CD4-positive, alpha-beta T cell (primary cell): ENCODE measurements at regions not wholly inside any gene's neighbourhood (a gene's known extent, or its start where the extent isn't known, plus 50 kb on each side); places are given as distances from the start of the nearest gene placed in this dataset.

Source experiments
- ATAC-seq: fragments of 200-7000 bp; cut with Tn5 transposase; one replicate; pipeline ENCODE4 v1.10.0; 2022; ENCODE audit warnings: mild to moderate bottlenecking; ENCODE audit not compliant: poor library complexity
- CTCF ChIA-PET: fragments of 350-600 bp; sonication (Branson Sonifier 250); formaldehyde crosslinking; loops from one replicate; lab custom pipeline; 2021; ENCODE audit warnings: antibody characterized with exemption, inconsistent platforms; lab: Charles Lee
- POLR2A ChIA-PET: fragments of 350-600 bp; sonication (Branson Sonifier 250); formaldehyde crosslinking; loops from one replicate; lab custom pipeline; 2021; ENCODE audit warnings: antibody characterized with exemption, inconsistent platforms; lab: Charles Lee
- DNase-seq, 14 experiments: peaks; one replicate each; pipeline ENCODE4 v3.0.0-alpha.2; 2013 to 2020; ENCODE audit warnings: mixed read lengths in 2 of 14
- H3K27ac ChIP-seq, 2 donors: one replicate each; pipeline versions ENCODE4 v1.5.1 to v1.7.0; 2013; ENCODE audit warnings: low read length in 2 of 2, low read depth in 1 of 2, mild to moderate bottlenecking in 1 of 2
- H3K27me3 ChIP-seq, 2 experiments: 1 replicate in 1 of 2; 2 replicates in 1 of 2; pipeline versions ENCODE4 v1.6.1 to v1.7.0; 2013; ENCODE audit warnings: low read length in 2 of 2, control low read depth in 1 of 2, mild to moderate bottlenecking in 1 of 2, moderate library complexity in 1 of 2; ENCODE audit not compliant: insufficient read depth in 2 of 2, control insufficient read depth in 1 of 2
- H3K36me3 ChIP-seq: one replicate; pipeline ENCODE4 v1.6.1; 2013; ENCODE audit warnings: low read length, control low read depth; ENCODE audit not compliant: insufficient read depth
- H3K4me1 ChIP-seq: one replicate; pipeline ENCODE4 v1.6.1; 2013; ENCODE audit warnings: low read length, control low read depth; ENCODE audit not compliant: insufficient read depth
- H3K4me3 ChIP-seq: one replicate; pipeline ENCODE4 v1.5.1; 2013; ENCODE audit warnings: mild to moderate bottlenecking, low read length, moderate library complexity
- H3K9me3 ChIP-seq, 2 experiments: 1 replicate in 1 of 2; 2 replicates in 1 of 2; pipeline versions ENCODE4 v1.6.1 to v1.7.0; 2013; ENCODE audit warnings: low read length in 2 of 2, mild to moderate bottlenecking in 2 of 2, control low read depth in 1 of 2, moderate library complexity in 1 of 2; ENCODE audit not compliant: control insufficient read depth in 1 of 2, insufficient read depth in 1 of 2
- H3K27ac Mint-ChIP-seq: one replicate; pipeline ENCODE4 v1.8.0; 2020; ENCODE audit warnings: mixed read lengths
- H3K27me3 Mint-ChIP-seq: one replicate; pipeline ENCODE4 v1.8.0; 2021; ENCODE audit warnings: mixed read lengths
- H3K36me3 Mint-ChIP-seq: one replicate; pipeline ENCODE4 v1.8.0; 2021; ENCODE audit warnings: low read depth, mixed read lengths
- H3K4me1 Mint-ChIP-seq: one replicate; pipeline ENCODE4 v1.8.0; 2021; ENCODE audit warnings: low read depth, mixed read lengths
- H3K4me3 Mint-ChIP-seq: one replicate; pipeline ENCODE4 v1.8.0; 2020; ENCODE audit warnings: mild to moderate bottlenecking, mixed read lengths
- H3K9me3 Mint-ChIP-seq: one replicate; pipeline ENCODE4 v1.8.0; 2020; ENCODE audit warnings: mixed read lengths
- intact Hi-C, 2 experiments: fragments of 100-400 bp; cut with DNase I in 1 of 2; cut with micrococcal nuclease in 1 of 2; formaldehyde crosslinking; loops; one replicate each; pipeline versions ENCODE4 v1.15.1 to v1.9.0; 2023 to 2025; cut with DNase I, micrococcal nuclease
- TF ChIP-seq, protein P1 (sequence below): fragments of 200-600 bp; IDR thresholded peaks from one replicate; pipeline ENCODE4 v1.8.0; 2022; ENCODE audit warnings: antibody characterized with exemption, mild to moderate bottlenecking

DNA sequence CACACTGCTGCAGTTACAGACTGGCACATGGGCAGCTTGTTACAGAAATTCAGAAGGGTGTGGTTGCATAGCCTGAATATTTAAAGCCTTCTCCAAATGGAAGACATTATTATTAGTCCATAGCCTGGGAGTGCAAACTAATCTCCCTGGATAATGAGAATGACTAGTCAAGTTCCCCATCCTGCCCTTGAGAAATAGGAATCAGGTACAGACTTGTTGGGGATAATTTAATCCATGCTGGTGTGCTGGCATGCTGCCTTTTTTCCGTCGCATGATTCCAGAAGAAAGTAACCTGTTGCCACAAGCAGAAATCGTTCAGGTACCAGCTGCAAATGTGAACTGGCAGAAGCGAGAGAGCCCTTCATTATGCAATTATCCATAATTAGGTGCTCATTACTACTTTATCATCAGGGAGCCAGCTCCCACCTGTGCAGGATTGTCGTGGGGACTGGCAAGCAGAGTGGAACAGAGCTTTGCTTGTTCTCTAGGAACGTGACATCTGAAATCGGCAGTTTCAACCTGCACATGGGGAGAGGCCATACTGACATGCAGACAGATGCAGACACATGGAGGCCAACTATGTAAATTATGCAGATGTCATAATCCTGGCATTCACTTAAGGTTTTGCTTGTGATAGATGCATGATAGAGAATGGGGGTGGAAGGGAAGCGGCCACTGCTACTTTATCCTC, 419.4 kb downstream of the PMP22 start:
- Histone ChIP-seq H3K36me3 (no peaks in the 10 kb centered on the region), H3K27me3 (peaks cover 3 to 8% of the 10 kb centered on the region in 2 experiments), H3K4me1 (no peaks in the 10 kb centered on the region), H3K9me3 (peaks cover 3% of the 10 kb centered on the region in 2 experiments), H3K27ac (no peak overlapping the region), H3K4me3 (no peak overlapping the region)
- Mint-ChIP-seq H3K27me3 (peaks cover 31% of the 10 kb centered on the region), H3K4me1 (no peaks in the 10 kb centered on the region), H3K27ac (no peak overlapping the region), H3K4me3 (no peak overlapping the region), H3K36me3 (no peaks in the 10 kb centered on the region), H3K9me3 (no peaks in the 10 kb centered on the region)
- intact Hi-C loops = no loop called here
- TF ChIP-seq, protein P1, sequence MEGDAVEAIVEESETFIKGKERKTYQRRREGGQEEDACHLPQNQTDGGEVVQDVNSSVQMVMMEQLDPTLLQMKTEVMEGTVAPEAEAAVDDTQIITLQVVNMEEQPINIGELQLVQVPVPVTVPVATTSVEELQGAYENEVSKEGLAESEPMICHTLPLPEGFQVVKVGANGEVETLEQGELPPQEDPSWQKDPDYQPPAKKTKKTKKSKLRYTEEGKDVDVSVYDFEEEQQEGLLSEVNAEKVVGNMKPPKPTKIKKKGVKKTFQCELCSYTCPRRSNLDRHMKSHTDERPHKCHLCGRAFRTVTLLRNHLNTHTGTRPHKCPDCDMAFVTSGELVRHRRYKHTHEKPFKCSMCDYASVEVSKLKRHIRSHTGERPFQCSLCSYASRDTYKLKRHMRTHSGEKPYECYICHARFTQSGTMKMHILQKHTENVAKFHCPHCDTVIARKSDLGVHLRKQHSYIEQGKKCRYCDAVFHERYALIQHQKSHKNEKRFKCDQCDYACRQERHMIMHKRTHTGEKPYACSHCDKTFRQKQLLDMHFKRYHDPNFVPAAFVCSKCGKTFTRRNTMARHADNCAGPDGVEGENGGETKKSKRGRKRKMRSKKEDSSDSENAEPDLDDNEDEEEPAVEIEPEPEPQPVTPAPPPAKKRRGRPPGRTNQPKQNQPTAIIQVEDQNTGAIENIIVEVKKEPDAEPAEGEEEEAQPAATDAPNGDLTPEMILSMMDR = no peak
- POLR2A ChIA-PET = no interaction called here
- CTCF ChIA-PET = no interaction called here
- no peak for ATAC-seq
- DNase-seq = no peak

DNA sequence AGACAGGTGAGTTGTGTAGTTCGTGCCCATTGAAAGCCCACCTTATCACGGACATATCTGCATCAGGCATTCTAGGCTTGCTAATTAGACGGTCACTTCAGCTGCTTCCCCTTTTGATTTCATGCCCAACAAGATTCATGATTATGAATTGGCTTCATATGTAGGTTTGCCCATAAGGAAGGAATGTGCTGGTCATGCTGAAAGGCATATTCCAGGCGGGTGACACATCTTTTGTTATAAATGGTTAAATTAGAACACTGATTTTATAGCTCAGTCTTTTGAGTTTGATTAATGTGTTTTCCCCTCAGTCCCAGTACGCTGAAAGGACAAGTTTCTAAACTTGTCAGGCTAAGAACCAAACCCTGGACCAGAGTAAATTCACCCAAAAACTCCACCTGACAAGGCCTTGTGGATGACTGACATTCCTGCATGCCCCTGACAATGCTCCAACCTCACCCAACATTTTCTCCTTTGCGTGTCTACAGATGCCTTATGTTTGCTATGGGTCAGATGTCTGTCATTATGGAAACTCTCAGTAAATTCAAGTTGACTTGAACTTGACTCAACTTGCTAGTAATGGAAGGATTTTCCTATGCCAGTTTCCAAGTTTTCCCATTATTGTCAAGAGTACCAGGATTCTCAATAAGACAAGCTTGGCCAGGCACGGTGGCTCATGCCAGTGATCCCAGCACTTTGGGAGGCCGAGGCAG, 421.9 kb downstream of the PMP22 start:
- no peaks in the 10 kb centered on the region for H3K36me3 Mint-ChIP-seq
- intact Hi-C loops = no loop called here
- Histone ChIP-seq H3K27ac (no peak overlapping the region), H3K9me3 (no peaks in the 10 kb centered on the region), H3K27me3 (peaks cover 3 to 4% of the 10 kb centered on the region in 2 experiments), H3K4me1 (no peaks in the 10 kb centered on the region), H3K4me3 (no peak overlapping the region), H3K36me3 (no peaks in the 10 kb centered on the region)
- ATAC-seq = no peak
- no peaks in the 10 kb centered on the region for H3K9me3 Mint-ChIP-seq
- TF ChIP-seq, protein P1 = no peak
- POLR2A ChIA-PET = interaction anchor here (0.6 kb wide), 1 partner anchor 1236 kb away, joined by 4 read pairs; no protein-coding TSS in a partner anchor
- H3K27me3 Mint-ChIP-seq = peaks cover 18% of the 10 kb centered on the region
- H3K4me1 Mint-ChIP-seq = no peaks in the 10 kb centered on the region
- H3K27ac Mint-ChIP-seq = no peak overlapping the region
- no peak overlapping the region for H3K4me3 Mint-ChIP-seq
- no peak for DNase-seq
- CTCF ChIA-PET = no interaction called here

DNA sequence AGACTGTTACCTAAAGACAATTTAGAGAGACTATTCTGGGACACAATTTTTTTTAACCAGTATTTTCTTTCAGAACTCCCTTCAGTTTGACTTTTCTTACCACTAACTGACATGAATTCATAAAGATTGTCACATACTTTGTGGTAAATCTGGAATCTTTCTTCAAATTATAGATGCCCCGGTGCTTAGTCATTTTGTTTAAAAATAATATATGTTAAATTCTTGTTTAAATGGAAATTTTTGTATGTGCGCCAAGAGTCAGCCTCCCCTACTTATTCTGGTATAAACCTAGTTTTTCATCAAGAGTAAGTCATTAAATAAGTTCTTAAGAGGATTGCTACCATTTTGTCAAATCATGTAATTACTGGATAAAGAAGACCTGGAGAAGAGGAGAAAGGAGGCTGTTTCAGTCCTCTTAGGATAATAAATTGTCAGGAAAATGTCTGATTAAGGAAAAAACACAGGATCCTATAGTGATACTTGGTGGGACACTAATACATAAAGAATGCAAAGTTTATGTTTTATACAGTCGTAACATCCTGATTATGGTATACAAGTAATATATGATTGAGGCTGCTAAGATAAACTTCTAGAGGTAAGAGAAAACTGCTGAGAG, 424.4 kb downstream of the PMP22 start:
- Histone ChIP-seq H3K9me3 (no peaks in the 10 kb centered on the region), H3K27ac (no peak overlapping the region), H3K4me1 (no peaks in the 10 kb centered on the region), H3K36me3 (no peaks in the 10 kb centered on the region), H3K27me3 (peaks cover under 1 to 4% of the 10 kb centered on the region in 2 experiments), H3K4me3 (no peak overlapping the region)
- Mint-ChIP-seq H3K27me3 (peaks cover 13% of the 10 kb centered on the region), H3K27ac (no peak overlapping the region), H3K36me3 (no peaks in the 10 kb centered on the region), H3K9me3 (no peaks in the 10 kb centered on the region), H3K4me3 (no peak overlapping the region), H3K4me1 (no peaks in the 10 kb centered on the region)
- intact Hi-C loops = no loop called here
- ChIA-PET CTCF (no interaction called here), POLR2A (no interaction called here)
- ATAC-seq (no peak), DNase-seq (no peak)
- TF ChIP-seq, protein P1 = no peak
